DOHH2 (cell line): ENCODE measurements at regions not wholly inside any gene's neighbourhood (a gene's known extent, or its start where the extent isn't known, plus 50 kb on each side); places are given as distances from the start of the nearest gene placed in this dataset.

Experiments
- H3F3A ChIP-seq: fragments of 200-600 bp; sonication (generic), shearing (Covaris generic); 2 replicates; pipeline ENCODE4 v1.6.0; 2016; ENCODE audit warnings: antibody characterized with exemption, mild to moderate bottlenecking; ENCODE audit not compliant: control insufficient read depth, insufficient read depth
- H3K27ac ChIP-seq: fragments of 200-600 bp; sonication (generic); 2 replicates; pipeline ENCODE4 v1.5.1; 2014; ENCODE audit warnings: low read depth, mild to moderate bottlenecking, low read length, moderate library complexity
- H3K27me3 ChIP-seq: fragments of 200-600 bp; sonication (generic); 2 replicates; pipeline ENCODE4 v1.6.1; 2014; ENCODE audit warnings: mild to moderate bottlenecking, low read length, mixed read lengths; ENCODE audit not compliant: control insufficient read depth
- H3K36me3 ChIP-seq: fragments of 200-600 bp; sonication (generic); 2 replicates; pipeline ENCODE4 v1.6.1; 2014; ENCODE audit warnings: mild to moderate bottlenecking, low read length, moderate library complexity, mixed read lengths; ENCODE audit not compliant: control insufficient read depth
- H3K4me1 ChIP-seq: fragments of 200-600 bp; sonication (generic); 2 replicates; pipeline ENCODE4 v1.6.1; 2014; ENCODE audit warnings: mild to moderate bottlenecking, low read length, mixed read lengths; ENCODE audit not compliant: control insufficient read depth
- H3K4me2 ChIP-seq: fragments of 200-600 bp; sonication (generic); 2 replicates; pipeline ENCODE4 v1.6.0; 2014; ENCODE audit warnings: mild to moderate bottlenecking, low read length, moderate library complexity
- H3K4me3 ChIP-seq: fragments of 200-600 bp; sonication (generic); 2 replicates; pipeline ENCODE4 v1.5.1; 2014; ENCODE audit warnings: mild to moderate bottlenecking, low read length, mixed read lengths
- H3K79me2 ChIP-seq: fragments of 200-600 bp; sonication (generic); 2 replicates; pipeline ENCODE4 v1.6.1; 2014; ENCODE audit warnings: mild to moderate bottlenecking, low read length, mixed read lengths; ENCODE audit not compliant: control insufficient read depth
- H3K9me2 ChIP-seq: fragments of 200-600 bp; sonication (generic); replicated peaks from 2 replicates; pipeline ENCODE4 v1.6.1; 2014; ENCODE audit warnings: mild to moderate bottlenecking, low read length, mixed read lengths; ENCODE audit not compliant: control insufficient read depth
- H3K9me3 ChIP-seq: fragments of 200-600 bp; sonication (generic); 2 replicates; pipeline ENCODE4 v1.6.1; 2014; ENCODE audit warnings: antibody characterized with exemption, low read length, mixed read lengths; ENCODE audit not compliant: control insufficient read depth, insufficient read depth
- H4K20me1 ChIP-seq: fragments of 200-600 bp; sonication (generic); 2 replicates; pipeline ENCODE4 v1.6.0; 2014; ENCODE audit warnings: low read depth, mild to moderate bottlenecking, antibody characterized with exemption, low read length, moderate library complexity; ENCODE audit not compliant: control insufficient read depth, insufficient read depth
- CTCF ChIP-seq: fragments of 200-600 bp; sonication (generic); IDR thresholded peaks from one replicate; pipeline ENCODE4 v1.5.1; 2014; ENCODE audit warnings: antibody characterized with exemption, mild to moderate bottlenecking, low read depth, low read length; ENCODE audit not compliant: poor library complexity, severe bottlenecking
- EZH2phosphoT487 ChIP-seq: fragments of 200-600 bp; sonication (generic); IDR thresholded peaks from 2 replicates; pipeline ENCODE4 v1.6.1; 2017; ENCODE audit warnings: borderline replicate concordance, mild to moderate bottlenecking, antibody characterized with exemption, low read length, moderate library complexity, mixed read lengths

GRCh38 chr10:61567729-61568128 lies 95.0 kb upstream of the CABCOCO1 start:
- Histone ChIP-seq H3K4me2 (no peak overlapping the region), H3K79me2 (no peaks in the 10 kb centered on the region), H3K27ac (no peak overlapping the region), H3K27me3 (no peaks in the 10 kb centered on the region), H4K20me1 (no peaks in the 10 kb centered on the region), H3K9me3 (0 out of 2 replicates have a peak, but pooled peaks cover 4% of the 10 kb centered on the region), H3K36me3 (no peaks in the 10 kb centered on the region), H3K9me2 (no peaks in the 10 kb centered on the region), H3K4me3 (no peak overlapping the region), H3F3A (no peaks in the 10 kb centered on the region), H3K4me1 (no peaks in the 10 kb centered on the region)
- TF ChIP-seq EZH2phosphoT487 (no peak), CTCF (no peak)

- Histone ChIP-seq H3K9me3 (no peaks in the 10 kb centered on the region), H3K4me1 (no peaks in the 10 kb centered on the region), H3K4me3 (no peak overlapping the region), H3F3A (no peaks in the 10 kb centered on the region), H3K79me2 (no peaks in the 10 kb centered on the region), H3K4me2 (no peak overlapping the region), H4K20me1 (no peaks in the 10 kb centered on the region), H3K36me3 (no peaks in the 10 kb centered on the region), H3K27me3 (no peaks in the 10 kb centered on the region), H3K27ac (no peak overlapping the region), H3K9me2 (no peaks in the 10 kb centered on the region)
- TF ChIP-seq EZH2phosphoT487 (no peak), CTCF (no peak)
These were observed 96.7 kb upstream of the CABCOCO1 start for GRCh38 chr10:61565819-61566560.

- Histone ChIP-seq H3K9me2 (no peaks in the 10 kb centered on the region), H3K9me3 (no peaks in the 10 kb centered on the region), H3K36me3 (no peaks in the 10 kb centered on the region), H3K27me3 (no peaks in the 10 kb centered on the region), H3K79me2 (no peaks in the 10 kb centered on the region), H3K27ac (no peak overlapping the region), H4K20me1 (no peaks in the 10 kb centered on the region), H3F3A (no peaks in the 10 kb centered on the region), H3K4me1 (no peaks in the 10 kb centered on the region), H3K4me2 (no peak overlapping the region), H3K4me3 (no peak overlapping the region)
- TF ChIP-seq CTCF = no peak
- TF ChIP-seq EZH2phosphoT487 = no peak
These were observed 98.3 kb upstream of the CABCOCO1 start for GRCh38 chr10:61564444-61564843.
